GM12875 (cell line): ENCODE measurements at regions not wholly inside any gene's neighbourhood (a gene's known extent, or its start where the extent isn't known, plus 50 kb on each side); places are given as distances from the start of the nearest gene placed in this dataset.

Experiments
- H3K4me3 ChIP-seq: one replicate; pipeline ENCODE4 v1.5.1; 2011; ENCODE audit warnings: low read depth, low read length, control low read depth
- TF ChIP-seq, protein P1 (sequence below): IDR thresholded peaks from 2 replicates; pipeline ENCODE4 v1.5.1; 2011; ENCODE audit warnings: low read depth, mild to moderate bottlenecking, control low read depth, inconsistent platforms, low read length, moderate library complexity, borderline replicate concordance; ENCODE audit not compliant: insufficient read depth

GRCh38 chr1:59136541-59137275 is 160.2 kb upstream of the FGGY start:
- H3K4me3 ChIP-seq = no peak overlapping the region
- TF ChIP-seq, protein P1, sequence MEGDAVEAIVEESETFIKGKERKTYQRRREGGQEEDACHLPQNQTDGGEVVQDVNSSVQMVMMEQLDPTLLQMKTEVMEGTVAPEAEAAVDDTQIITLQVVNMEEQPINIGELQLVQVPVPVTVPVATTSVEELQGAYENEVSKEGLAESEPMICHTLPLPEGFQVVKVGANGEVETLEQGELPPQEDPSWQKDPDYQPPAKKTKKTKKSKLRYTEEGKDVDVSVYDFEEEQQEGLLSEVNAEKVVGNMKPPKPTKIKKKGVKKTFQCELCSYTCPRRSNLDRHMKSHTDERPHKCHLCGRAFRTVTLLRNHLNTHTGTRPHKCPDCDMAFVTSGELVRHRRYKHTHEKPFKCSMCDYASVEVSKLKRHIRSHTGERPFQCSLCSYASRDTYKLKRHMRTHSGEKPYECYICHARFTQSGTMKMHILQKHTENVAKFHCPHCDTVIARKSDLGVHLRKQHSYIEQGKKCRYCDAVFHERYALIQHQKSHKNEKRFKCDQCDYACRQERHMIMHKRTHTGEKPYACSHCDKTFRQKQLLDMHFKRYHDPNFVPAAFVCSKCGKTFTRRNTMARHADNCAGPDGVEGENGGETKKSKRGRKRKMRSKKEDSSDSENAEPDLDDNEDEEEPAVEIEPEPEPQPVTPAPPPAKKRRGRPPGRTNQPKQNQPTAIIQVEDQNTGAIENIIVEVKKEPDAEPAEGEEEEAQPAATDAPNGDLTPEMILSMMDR = no peak

DNA sequence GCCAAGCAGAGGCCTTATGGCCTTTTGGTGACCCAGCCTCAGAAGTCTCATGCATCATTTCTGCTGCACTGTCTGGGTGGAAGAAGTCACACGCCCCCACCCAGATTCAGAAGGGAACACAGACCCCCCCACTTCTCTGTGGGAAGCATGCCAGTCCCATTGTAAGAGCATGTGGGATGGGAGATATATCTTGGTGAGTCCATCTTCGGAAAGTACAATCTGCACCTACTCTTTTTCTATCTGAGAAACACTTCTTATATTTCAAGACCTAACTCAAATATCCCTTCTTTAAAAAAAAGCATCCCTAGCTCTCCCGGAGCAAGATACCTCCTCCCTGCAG is 159.6 kb upstream of the FGGY start:
- TF ChIP-seq, protein P1 = no peak
- no peak overlapping the region for H3K4me3 ChIP-seq

DNA sequence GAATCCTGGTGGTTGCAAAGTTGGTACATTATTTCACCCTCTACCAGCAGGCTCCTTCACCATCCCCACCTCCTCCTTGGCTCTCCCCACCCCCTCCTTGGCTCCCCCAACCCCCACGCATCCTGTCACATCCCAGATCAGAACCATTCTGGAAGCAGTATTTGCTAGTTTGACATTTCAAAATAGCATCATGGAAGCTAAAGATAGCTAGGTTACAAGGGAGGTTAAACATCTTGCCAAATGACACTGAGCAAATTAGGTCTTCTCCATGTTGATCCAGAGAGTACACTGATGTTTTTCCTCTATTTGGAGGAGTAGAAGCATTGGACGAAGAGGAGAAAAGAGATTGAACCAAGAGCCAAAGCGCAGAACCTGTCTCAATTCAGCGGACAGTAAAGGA is 158.9 kb upstream of the FGGY start:
- TF ChIP-seq, protein P1 = no peak
- H3K4me3 ChIP-seq = no peak overlapping the region

DNA sequence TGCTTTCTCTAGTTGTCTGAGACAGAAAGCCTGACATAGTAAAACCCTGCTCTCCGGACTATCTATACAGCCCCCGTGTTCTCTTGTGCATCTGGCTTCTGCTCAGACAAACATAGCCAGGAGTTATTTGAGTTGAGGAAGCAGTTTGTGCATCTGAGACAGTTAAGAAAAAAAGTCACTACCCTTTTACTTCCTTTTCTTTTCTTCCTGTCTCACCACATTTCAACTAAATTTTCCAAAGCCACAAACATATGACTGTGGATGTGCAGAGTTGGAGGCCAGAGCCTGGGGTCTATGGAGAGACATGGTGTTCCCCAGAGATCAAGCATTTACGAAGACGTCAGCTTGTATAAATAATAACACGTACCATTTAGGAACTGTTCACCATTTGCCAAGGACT is 158.5 kb upstream of the FGGY start:
- TF ChIP-seq, protein P1 = no peak
- no peak overlapping the region for H3K4me3 ChIP-seq

DNA sequence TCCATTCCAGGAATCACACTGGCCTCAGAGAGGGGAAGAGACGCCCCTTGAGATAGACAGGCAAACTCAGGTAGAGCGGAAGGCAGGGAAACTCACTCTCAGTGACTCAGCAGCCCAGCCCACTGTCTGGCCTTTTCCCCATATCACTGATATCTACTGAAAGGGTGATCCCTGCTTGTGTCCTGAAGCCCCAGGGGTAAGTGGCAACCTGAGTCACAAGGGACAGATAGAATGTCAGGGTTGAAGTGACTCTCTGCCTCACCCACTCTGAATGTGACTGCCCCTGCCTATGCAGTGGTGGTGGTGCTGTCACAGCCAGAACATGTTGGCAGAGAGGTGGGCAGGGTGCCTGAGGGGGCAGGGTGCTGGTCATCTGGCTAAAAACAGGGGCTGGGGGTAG is 157.5 kb upstream of the FGGY start:
- H3K4me3 ChIP-seq = no peak overlapping the region
- TF ChIP-seq, protein P1 = no peak

DNA sequence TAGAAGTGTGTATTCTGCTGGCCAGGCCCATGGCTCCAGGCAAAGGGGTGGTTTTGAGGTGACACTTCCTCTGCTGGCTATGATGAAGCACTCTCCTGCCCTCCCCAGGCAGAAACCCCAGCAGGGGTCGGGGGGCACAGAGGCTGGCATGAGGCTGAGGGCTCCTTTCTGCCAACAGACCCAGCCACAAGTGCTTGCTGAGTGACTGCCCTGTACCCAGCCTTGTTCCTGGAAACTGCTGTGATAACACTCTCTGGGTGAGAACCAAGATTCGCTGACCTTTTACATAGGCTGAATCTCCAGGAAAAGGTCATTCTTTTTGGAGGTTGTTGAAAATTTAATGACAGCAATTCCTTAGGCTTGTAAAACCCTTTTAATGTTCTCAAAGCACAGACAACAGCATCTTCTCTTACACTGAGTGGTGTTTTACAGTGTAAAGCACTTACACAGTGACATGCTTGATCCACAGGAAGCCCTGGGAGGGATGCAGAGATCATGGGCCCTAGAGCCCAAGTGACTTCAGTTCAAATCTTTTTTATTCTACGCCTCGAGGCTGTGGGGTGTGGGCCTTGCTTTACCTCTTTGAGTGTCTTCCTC is 155.5 kb upstream of the FGGY start:
- TF ChIP-seq, protein P1 = no peak
- no peak overlapping the region for H3K4me3 ChIP-seq

GRCh38 chr1:59142311-59143132 is 154.4 kb upstream of the FGGY start:
- TF ChIP-seq, protein P1 = no peak
- no peak overlapping the region for H3K4me3 ChIP-seq
